ENCODE measurements at regions not wholly inside any gene's neighbourhood (a gene's known extent, or its start where the extent isn't known, plus 50 kb on each side); places are given as distances from the start of the nearest gene placed in this dataset.

DNA sequence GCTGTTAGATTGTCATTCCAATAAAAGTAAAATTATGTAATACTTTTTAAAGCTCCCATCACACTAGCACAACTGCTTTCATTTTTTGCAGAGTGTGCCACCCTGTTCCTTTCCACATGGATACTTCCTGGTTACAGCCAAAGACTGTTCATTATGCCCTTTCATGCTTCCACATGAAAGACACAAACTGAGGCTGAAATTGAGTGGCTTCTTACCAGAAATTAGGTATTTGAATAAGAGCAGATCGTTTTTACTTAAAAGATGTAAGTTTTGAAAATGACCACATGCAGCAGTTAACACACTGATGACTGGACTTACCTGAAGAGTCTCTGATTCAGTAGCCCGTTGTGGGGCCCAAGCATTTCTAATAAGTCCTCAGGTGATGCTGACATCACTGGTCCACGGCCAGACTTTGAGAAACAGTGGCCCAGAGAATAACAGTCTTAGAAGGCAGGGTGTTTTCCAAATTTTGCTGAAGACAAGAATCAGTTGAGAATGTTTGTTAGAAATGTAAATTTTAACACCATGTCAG is 187.6 kb upstream of the DMRT1 start:
- Mint-ChIP-seq H3K36me3 (ENCODE audit: unreplicated experiment) (no peaks in the 10 kb centered on the region), H3K4me3 (ENCODE audit: unreplicated experiment) (no peak overlapping the region), H3K9me3 (ENCODE audit: unreplicated experiment) (no peaks in the 10 kb centered on the region), H3K27me3 (ENCODE audit: unreplicated experiment) (no peaks in the 10 kb centered on the region), H3K27ac (ENCODE audit: unreplicated experiment) (no peak overlapping the region), H3K4me1 (ENCODE audit: unreplicated experiment) (peaks cover 6% of the 10 kb centered on the region)
- DNase-seq (ENCODE audit: extremely low spot score, unreplicated experiment): no peak
- TF ChIP-seq, protein P1, sequence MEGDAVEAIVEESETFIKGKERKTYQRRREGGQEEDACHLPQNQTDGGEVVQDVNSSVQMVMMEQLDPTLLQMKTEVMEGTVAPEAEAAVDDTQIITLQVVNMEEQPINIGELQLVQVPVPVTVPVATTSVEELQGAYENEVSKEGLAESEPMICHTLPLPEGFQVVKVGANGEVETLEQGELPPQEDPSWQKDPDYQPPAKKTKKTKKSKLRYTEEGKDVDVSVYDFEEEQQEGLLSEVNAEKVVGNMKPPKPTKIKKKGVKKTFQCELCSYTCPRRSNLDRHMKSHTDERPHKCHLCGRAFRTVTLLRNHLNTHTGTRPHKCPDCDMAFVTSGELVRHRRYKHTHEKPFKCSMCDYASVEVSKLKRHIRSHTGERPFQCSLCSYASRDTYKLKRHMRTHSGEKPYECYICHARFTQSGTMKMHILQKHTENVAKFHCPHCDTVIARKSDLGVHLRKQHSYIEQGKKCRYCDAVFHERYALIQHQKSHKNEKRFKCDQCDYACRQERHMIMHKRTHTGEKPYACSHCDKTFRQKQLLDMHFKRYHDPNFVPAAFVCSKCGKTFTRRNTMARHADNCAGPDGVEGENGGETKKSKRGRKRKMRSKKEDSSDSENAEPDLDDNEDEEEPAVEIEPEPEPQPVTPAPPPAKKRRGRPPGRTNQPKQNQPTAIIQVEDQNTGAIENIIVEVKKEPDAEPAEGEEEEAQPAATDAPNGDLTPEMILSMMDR (IDR thresholded peaks at IDR 0.05): no peak

- no peaks in the 10 kb centered on the region for H3K36me3 Mint-ChIP-seq (ENCODE audit: unreplicated experiment)
Observed at GRCh38 chr9:655875-656274, 185.6 kb upstream of the DMRT1 start.

GRCh38 chr9:656926-657568 is 184.4 kb upstream of the DMRT1 start:
- no peaks in the 10 kb centered on the region for H3K27me3 Mint-ChIP-seq (ENCODE audit: unreplicated experiment)
- no peak overlapping the region for H3K4me3 Mint-ChIP-seq (ENCODE audit: unreplicated experiment)
- no peaks in the 10 kb centered on the region for H3K9me3 Mint-ChIP-seq (ENCODE audit: unreplicated experiment)
- no peaks in the 10 kb centered on the region for H3K36me3 Mint-ChIP-seq (ENCODE audit: unreplicated experiment)
- no peak overlapping the region for H3K27ac Mint-ChIP-seq (ENCODE audit: unreplicated experiment)
- DNase-seq (ENCODE audit: extremely low spot score, unreplicated experiment): no peak
- TF ChIP-seq, protein P1 (IDR thresholded peaks at IDR 0.05): no peak
- no peaks in the 10 kb centered on the region for H3K4me1 Mint-ChIP-seq (ENCODE audit: unreplicated experiment)

More at GRCh38 chr9:655875-656274, 185.6 kb upstream of the DMRT1 start:
- no peak for DNase-seq (ENCODE audit: extremely low spot score, unreplicated experiment)
- Mint-ChIP-seq H3K4me3 (ENCODE audit: unreplicated experiment) (no peak overlapping the region), H3K27me3 (ENCODE audit: unreplicated experiment) (no peaks in the 10 kb centered on the region), H3K9me3 (ENCODE audit: unreplicated experiment) (no peaks in the 10 kb centered on the region), H3K4me1 (ENCODE audit: unreplicated experiment) (no peaks in the 10 kb centered on the region), H3K27ac (ENCODE audit: unreplicated experiment) (no peak overlapping the region)
- TF ChIP-seq, protein P1 (IDR thresholded peaks at IDR 0.05): no peak

GRCh38 chr9:659286-659685 is 182.2 kb upstream of the DMRT1 start:
- H3K9me3 Mint-ChIP-seq (ENCODE audit: unreplicated experiment): no peaks in the 10 kb centered on the region
- no peaks in the 10 kb centered on the region for H3K4me1 Mint-ChIP-seq (ENCODE audit: unreplicated experiment)
- no peak overlapping the region for H3K27ac Mint-ChIP-seq (ENCODE audit: unreplicated experiment)
- DNase-seq (ENCODE audit: extremely low spot score, unreplicated experiment): no peak
- peaks cover 9% of the 10 kb centered on the region for H3K27me3 Mint-ChIP-seq (ENCODE audit: unreplicated experiment)
- TF ChIP-seq, protein P1 (IDR thresholded peaks at IDR 0.05): no peak
- H3K4me3 Mint-ChIP-seq (ENCODE audit: unreplicated experiment): no peak overlapping the region
- H3K36me3 Mint-ChIP-seq (ENCODE audit: unreplicated experiment): no peaks in the 10 kb centered on the region

DNA sequence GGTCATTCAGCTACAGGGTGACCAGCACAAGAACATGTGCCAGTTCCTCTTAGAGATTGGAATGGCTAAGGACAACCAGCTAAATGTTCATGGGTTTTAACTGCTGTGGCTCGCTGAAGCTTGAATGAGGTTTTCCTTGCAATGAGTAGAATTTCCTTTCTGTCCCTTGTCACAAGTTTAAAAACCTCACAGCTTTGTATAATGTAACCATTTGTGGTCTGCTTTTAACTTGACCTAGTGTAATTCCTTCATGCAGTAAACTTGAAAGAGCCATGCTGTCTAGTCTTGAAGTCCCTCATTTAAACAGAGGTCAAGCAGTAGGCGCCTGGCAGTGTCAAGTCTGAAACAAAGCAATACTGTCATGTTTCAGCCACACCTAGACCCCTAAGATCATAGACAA is 181.3 kb upstream of the DMRT1 start:
- no peaks in the 10 kb centered on the region for H3K36me3 Mint-ChIP-seq (ENCODE audit: unreplicated experiment)
- no peak overlapping the region for H3K27ac Mint-ChIP-seq (ENCODE audit: unreplicated experiment)
- no peaks in the 10 kb centered on the region for H3K9me3 Mint-ChIP-seq (ENCODE audit: unreplicated experiment)
- no peak for DNase-seq (ENCODE audit: extremely low spot score, unreplicated experiment)
- TF ChIP-seq, protein P1 (IDR thresholded peaks at IDR 0.05): no peak
- H3K4me1 Mint-ChIP-seq (ENCODE audit: unreplicated experiment): no peaks in the 10 kb centered on the region
- H3K4me3 Mint-ChIP-seq (ENCODE audit: unreplicated experiment): no peak overlapping the region
- peaks cover 9% of the 10 kb centered on the region for H3K27me3 Mint-ChIP-seq (ENCODE audit: unreplicated experiment)

Measured in osteocyte (in vitro differentiated cells).